GM21786 (cell line): ENCODE measurements at regions not wholly inside any gene's neighbourhood (a gene's known extent, or its start where the extent isn't known, plus 50 kb on each side); places are given as distances from the start of the nearest gene placed in this dataset.
"Not testable (repeated sequence)": the region's sequence is repeated elsewhere in the genome, so short reads cannot be mapped to it uniquely, and the experiment has no call there.

Experiments
- ATAC-seq: cut with Tn5 transposase; IDR thresholded peaks from one replicate; pipeline ENCODE4 v1.9.1; 2021; ENCODE audit not compliant: unreplicated experiment

DNA sequence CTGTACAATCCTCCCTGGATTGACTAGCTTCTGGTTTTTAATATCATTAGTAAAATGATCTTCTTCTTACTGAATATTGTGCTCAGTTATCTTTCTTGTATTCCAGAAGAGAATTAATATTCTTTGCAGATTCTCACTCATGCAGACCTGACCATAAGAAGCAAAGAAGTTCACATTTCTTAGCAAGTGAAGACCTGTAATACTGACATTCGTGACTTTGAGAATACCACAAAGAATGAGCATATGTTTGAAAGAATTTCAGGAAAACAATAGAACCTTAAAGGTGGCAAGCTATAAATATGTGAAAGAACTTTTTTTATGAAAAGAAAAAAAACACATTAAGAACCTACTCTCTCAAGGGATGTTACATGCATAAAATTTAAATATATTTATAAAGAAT, 371.6 kb downstream of the JRKL start:
- ATAC-seq = no peak

DNA sequence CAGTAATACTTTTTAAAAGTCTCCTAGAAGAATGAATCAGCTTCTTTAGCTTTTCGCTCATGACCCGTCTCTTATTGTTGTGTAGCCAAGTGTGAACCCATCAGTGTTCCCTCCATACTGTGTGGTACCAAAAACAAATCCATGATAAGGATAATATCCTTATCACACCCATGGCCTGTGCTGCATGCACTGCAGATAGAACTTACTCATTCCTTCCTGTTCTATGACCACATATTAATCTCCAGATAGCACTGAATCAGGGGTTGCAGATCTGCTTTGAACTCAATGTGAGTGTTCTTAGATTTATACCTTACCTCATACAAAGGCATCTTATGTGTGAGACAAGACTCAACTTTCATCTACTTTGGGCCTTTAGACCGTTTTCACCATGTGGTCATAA, 373.4 kb downstream of the JRKL start:
- no peak for ATAC-seq

DNA sequence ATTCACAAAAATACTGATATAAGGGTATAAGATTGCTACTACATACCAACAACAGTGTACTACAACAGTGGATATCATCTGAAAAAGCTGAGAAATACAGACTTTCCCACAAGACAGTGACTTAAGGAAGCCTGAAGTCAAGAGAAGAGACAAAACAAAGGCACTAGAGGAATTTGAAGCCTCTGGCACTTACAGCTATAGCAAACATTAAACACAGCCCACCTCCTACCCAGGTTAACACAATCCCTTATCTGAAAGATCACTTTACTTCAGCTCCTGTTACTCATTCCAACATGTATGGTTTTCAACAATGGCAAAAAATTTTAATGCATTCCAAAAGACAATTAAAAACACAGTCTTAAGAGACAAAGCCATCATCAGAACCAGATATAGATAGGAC, 388.5 kb downstream of the JRKL start:
- no peak for ATAC-seq

DNA sequence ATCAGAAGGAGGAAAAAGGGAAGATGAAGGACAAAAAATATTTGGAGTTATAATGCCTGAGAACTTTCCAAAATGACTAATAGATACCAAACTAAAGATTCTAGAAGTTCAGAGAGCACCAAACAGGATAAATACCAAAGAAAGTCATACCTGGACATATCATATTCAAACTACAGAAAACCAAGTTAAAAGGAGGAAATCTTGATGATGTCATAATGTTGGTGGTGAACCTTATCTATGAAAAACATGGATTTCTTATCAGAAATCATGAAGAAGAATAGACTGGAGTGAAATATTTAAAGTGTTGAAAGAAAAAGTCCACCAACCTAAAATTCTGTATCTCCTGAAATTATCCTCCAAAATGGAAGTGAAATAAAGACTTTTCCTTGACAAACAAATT, 389.2 kb downstream of the JRKL start:
- ATAC-seq = no peak

DNA sequence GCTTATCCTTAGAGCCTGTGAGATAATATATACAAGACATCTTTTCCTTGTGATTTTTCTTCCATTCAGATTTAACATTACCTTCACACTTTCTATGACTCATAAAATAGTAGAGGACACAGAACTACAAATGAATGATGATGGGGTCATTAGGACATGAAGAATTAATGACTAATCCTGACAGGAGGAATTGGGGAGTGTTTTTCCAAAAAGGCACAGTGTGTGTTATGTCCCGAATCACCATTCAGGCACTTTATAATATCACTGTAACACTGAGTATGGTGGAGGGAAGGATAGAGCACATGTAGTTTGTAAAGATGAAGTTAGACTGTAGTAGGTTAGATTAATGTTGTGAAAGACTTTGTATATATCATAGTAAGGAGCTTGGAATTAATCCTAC, 391.3 kb downstream of the JRKL start:
- no peak for ATAC-seq

DNA sequence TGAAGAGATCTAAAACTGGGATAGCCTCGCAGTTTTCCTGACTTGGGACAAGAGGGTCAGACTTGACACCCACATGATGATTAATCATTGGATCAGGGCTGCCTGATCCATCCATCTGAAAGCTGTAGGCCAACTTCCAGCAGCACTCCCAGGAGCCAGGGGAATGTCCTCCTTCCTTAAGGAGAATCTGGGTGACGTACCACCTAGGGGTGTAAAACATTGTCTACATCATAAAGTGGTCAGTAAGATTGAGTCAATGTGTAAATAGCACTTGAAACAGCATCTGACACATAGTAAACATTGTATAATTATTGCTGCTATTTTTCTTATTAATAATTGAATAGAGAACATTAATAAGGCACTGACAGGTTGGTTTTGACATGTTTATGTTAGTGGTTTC, 392.8 kb downstream of the JRKL start:
- ATAC-seq = no peak

DNA sequence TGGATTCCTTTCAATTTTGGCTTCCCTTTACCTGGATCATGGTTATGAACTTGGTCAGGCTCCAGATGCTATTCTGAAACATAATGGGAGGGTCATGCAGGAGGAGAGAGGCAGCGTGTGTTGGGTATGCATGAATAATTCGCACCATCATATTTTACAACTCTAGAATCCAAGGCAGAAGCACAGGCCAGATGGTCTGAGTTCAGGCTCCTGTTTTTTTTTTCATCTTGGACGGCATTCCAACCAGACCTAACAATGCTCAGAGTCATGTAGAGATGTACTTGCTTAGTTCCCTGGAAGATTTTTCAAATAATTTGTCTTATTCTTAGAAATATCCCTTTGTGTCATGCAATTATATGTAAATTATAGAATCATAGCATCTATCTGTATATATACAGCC, 393.5 kb downstream of the JRKL start:
- ATAC-seq = no peak

DNA sequence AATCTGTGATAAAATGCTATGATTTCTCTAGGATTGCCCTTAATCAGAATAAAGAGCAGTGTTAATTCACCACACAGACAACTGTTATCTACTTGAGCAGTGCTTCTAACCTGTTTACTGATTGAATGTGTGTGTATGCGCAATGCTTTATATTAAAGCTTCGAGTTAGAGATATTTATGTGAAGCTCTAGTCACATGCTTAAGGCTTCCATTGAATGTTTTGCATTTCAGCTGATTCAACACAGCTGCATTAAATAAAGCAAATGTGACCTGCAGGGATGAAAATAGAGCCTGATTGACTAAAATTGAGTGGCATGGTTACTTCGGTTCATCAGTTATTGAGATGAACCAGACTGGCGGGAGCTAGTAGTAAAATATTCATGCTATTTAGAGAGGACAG, 395.3 kb downstream of the JRKL start:
- ATAC-seq = no peak

DNA sequence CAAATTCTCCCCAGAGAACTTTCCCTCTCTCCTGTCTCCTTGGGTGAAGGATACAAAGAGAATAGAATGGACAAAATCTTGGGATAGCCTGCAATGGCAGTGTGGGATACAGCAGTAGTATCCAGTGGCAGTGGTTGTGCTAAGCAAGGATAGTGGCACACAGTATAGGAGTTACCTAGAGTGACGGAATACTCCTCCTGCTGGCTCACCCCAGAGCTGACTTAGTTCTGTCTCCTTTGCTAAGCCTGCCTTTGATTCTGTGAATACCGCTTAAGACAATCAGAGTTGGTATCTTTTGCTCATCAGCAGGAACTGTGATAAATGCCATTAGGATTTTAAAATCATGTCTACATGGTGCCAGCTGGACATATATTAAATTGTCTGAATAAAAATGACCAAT, 404.3 kb downstream of the JRKL start:
- no peak for ATAC-seq

DNA sequence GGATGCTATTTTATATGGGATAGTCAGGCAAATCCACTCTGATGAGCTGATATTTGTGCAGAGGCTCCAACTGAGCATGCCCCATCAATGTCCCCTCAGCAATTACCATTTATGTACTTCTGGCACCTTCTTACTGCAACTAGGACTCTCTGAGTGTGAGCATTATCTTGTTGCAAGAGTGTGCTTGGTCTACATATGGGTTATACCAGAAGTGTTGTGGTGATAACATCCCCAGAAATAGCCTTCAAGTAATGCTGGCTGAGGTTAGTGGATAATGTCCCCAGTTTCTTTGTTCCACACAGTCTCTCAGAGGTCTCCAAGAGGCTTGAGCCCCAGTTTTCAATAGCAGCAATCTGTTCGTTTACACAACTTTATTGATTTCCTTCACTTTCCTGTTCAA, 408.6 kb downstream of the JRKL start:
- no peak for ATAC-seq

DNA sequence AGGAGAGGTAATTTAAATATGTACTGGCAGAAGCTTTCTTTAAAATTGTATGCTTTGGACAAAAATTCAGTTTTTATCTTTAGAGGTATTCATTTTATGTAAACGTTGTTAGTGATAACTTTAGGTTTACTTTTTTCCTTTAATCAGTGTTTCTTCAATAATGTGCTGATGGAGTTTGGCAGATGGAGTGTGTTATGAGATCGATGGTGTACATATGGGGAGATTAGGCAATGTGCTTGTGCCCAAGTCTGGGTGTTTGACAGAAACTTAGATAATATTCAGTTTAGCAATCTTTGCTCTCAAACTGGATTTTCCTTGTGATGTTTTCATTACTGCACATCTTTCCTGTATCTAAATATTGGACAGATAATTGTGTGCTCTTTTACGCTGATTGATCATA, 425.4 kb downstream of the JRKL start:
- no peak for ATAC-seq

DNA sequence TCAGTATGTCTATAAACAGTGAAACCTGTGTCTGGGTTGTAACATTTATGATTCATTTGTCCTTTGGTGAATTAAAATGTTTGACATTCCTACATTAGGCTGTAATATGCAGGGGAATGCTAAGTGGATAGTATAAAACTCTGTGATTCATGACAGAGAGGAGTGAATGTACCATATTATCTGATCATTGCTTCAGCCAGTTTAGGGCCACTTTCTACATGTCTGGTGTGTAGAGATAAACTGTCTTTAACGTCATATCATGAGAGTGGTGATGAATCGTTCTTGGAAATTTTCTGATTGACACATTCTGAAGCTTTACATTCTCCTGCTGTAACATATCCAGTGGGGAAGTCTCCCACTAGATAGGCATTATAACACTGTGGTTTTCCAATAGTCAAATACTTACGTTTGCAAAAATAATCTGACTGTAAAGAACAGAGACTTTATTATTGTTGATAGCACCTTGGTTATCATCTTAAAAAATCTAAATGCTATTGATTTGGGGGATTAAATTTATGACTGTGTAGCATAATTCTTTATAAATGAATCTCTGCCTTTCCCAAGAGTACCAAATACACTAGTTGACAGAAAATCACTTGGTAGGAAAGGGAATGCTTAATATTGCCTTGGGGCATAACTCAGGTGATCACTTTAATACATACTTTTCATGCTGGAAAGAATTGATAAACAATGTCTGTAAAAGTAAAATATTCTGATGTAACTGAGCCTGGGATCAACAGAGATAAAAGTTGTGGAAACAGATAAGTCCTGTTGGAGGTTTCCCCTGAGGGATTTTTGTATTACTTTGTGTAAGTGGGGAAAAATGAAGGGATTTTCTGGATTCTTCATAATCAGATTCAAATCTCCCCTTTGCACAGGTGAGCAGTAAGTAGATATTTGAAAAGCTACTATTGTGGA, 427.9 kb downstream of the JRKL start:
- ATAC-seq = no peak

DNA sequence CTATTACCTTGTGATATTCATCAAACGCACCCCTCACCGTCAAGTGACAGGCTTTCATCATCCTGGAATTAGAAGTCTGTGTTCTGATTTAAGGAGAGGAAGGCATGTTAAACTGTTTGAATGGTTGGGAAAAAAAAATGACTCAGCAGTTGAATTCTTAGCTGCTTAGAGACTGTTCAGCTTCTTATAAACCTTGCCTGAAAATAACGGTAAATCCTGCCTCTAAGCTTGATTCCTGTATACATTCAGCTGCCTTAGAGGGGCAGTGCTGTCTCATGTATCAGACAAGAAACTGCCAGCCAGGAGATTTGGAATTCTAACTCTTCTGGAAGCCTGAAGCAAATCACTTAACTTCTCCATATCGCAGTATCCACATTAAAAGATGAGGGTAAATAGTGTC, 437.4 kb downstream of the JRKL start:
- no peak for ATAC-seq

DNA sequence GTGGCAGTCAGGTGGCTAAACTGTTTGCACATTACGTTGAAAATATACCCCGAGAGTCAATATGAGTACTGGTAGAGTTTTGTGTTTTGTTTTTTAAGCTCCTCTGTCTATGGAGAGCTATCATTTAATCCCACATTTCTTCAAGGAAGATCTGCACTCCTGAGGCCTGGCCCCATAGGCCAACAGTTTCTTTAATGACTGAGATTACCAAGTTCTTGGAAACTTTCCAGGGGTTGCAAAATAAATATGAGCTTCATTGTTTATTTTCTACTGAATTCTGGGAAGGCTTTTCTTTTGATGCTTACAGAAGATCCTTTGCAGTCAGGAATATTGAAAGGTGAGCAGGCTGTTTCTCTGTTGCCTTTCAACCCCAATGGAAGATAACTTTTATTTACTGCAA, 452.0 kb downstream of the JRKL start:
- ATAC-seq = no peak

DNA sequence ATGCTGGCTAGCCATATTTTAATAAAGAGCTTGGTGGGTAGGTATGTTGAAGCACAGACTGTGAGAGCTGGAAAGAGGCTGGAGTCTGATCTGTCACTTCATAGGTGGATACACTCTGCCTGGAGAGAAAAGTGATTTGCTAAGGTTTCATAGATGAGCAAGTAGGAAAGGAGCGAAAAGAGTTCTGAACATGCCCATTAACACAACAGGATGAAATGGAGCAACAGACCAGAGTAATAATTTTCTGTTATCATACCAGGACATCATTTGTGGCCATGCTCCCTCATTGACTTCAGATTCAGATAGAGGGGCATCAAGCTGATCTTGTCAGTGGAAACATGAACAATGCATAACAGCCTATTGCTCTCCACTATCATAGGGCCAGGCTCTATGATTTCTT, 452.9 kb downstream of the JRKL start:
- ATAC-seq = no peak

DNA sequence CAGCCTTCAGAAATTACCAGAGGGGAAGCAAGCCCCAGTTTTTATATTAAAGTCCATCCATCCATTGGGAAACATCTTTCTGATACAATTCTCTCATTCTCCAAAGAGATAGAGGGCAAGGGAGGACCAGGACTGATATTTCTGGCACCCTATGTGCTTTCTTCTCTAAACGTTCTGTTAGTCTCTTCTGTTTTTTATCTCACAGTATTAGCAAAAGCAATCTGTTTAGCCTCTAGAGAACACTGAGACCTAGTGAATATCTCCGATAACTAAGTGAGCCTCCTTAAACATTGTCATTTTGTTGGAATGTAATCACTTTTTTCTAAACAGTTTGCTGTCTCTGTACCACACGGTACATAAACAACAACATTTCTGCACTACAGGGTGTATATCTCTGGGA, 464.6 kb downstream of the JRKL start:
- no peak for ATAC-seq

DNA sequence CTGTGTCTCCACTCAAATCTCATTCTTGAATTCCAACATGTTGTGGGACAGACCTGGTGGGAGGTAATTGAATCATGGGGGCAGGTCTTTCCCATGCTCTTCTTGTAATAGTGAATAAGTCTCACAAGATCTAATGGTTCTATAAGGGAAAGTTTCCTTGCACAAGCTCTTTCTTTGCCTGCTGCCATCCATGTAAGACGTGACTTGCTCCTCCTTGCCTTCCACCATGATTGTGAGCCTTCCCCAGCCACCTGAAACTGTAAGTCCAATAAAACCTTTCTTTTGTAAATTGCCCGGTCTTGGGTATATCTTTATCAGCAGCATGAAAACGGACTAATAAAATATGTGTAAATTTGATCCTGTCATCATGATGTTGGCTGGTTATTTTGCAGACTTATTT, 471.9 kb downstream of the JRKL start:
- ATAC-seq = not testable (repeated sequence)

DNA sequence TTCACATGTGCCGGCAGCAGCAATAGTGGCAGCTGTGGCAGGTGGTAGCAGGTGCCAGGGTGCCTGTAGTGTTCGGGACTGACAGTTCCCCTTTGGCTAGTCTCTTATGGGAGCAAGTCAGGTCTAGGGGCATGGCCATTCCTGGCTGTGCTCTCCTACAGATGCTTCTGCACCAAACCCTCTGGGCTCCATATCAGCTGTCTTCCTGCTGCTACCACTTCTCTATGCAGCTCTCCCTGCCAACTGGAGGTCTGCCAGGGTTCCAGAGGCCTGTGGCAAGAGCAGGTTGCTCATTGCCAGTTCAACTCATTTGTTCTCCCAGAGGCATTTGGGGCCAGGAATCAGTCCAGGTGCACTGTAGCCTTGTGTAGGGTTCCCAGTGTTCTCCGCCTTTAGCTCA, 473.7 kb downstream of the JRKL start:
- no peak for ATAC-seq

DNA sequence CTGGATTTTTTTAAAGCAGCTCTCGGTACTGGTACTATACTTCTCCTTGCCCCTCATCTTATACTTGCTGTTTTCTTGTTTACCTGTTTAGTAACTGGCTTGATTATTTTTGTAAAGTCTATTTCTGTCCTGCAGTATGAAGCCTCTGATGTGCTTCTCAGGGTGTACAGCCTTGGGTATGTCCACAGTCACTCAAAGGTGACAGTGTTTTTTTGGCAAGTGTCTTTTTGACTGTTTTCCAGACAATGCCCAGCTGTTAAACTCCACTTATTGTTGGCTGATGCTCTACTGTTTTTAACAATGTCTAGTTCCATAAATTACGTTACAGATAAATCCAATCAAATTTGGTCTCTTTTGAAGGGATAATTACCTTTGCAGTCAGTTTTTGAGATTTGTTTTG, 475.2 kb downstream of the JRKL start:
- no peak for ATAC-seq

DNA sequence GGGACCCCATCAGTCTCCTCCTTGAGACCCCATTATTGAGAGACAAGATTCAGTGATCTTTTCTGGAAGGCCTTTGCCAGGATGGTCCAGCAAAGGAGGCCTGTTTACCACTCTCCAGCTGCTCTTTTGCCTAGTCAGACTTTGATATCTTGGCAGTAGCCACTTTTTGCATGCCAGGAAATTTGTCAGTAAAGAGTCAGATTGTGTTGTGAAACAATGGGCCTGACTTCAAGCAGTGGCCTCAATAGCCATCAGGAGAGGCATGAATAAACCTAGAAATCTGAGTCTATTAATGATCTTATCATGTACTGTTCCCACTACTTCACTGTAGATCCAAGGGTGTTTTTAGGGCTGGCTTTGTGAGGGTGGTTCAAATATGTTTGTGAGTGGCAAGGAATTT, 479.4 kb downstream of the JRKL start:
- ATAC-seq = no peak

DNA sequence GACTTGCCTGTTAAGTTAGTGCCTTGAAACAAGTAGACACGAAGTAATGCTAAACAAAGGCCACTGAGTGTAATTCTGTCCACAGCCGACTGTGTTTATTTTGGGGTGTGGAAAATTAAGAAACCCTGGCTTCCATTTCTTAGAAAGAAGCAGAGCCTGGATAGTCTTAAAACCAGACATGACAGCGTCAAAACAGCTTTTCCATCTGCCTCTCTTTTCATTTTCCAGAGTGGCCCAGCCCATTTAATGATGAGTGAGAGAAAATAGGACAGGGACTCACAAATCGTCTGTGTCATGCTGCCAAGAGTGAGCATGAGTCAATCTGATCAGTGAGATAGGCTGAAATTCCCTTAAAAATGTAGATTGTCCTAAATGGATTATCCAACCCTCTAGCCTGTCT, 485.9 kb downstream of the JRKL start:
- no peak for ATAC-seq

DNA sequence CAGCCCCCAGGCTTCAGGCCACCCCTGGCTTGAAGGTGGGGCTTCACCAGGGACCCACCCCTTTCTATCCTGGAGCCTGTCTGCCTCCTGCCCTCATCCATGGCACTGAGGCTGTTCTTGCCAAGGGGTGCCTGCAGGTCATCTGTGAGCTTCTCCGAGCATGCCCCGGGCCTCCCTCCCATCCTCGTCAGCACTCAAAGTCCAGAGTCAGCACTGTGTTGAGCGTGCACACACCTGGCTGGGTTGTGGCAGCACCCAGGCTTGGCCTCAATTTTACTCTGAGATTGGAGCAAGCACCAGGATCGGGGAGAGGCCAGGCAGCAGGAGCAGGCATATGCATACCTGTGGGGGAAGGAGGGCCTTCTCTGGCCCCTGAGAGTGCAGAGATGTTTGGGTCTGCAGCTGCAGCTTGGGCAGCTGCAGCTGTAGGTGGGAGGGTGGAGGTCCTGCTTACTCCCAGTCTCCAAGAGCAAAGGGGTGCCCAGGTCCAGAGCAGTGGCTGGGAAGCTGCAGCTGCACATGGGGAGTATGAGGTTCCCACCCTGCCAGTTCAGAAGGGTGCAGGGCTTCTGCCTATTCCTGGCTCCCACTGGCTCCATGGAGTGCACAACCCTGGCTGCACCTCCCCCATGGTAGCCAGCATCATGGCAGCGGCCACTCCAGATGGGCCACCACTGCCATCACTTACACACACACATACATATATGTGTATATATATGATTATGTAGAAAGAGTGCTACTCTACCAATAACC, 488.7 kb downstream of the JRKL start:
- no peak for ATAC-seq
